IMR-90 (cell line): ENCODE measurements at regions not wholly inside any gene's neighbourhood (a gene's known extent, or its start where the extent isn't known, plus 50 kb on each side); places are given as distances from the start of the nearest gene placed in this dataset.

Experiments
- BHLHE40 ChIP-seq: fragments of 150-350 bp; IDR thresholded peaks from 2 replicates; pipeline ENCODE4 v1.6.1; 2016; ENCODE audit warnings: mild to moderate bottlenecking, low read depth, low read length
- CTCF ChIP-seq: conservative IDR thresholded peaks from 2 replicates; pipeline ENCODE4 v1.5.1; 2012; ENCODE audit warnings: mild to moderate bottlenecking, low read depth, low read length, improper control_type of control experiment
- POLR2A ChIP-seq: IDR thresholded peaks from 2 replicates; pipeline ENCODE4 v1.6.1; 2012; ENCODE audit warnings: mild to moderate bottlenecking, low read depth, low read length
- RFX5 ChIP-seq: IDR thresholded peaks from 2 replicates; pipeline ENCODE4 v1.8.0; 2012; ENCODE audit warnings: low read depth, mild to moderate bottlenecking, low read length, moderate library complexity

GRCh38 chr2:236501026-236501425, 68.6 kb upstream of the ACKR3 start:
- TF ChIP-seq CTCF (no peak), RFX5 (no peak), BHLHE40 (no peak), POLR2A (no peak)
